ENCODE measurements at regions not wholly inside any gene's neighbourhood (a gene's known extent, or its start where the extent isn't known, plus 50 kb on each side); places are given as distances from the start of the nearest gene placed in this dataset.

GRCh38 chr20:40251284-40251932 is 437.6 kb downstream of the MAFB start:
- TF ChIP-seq CTCF (conservative IDR thresholded peaks at IDR 0.05; ENCODE audit: low read depth in 2 of 2): peak; percentile 84 to 93
- TF ChIP-seq REST (IDR thresholded peaks at IDR 0.05; ENCODE audit: unreplicated experiment): no peak
- no peak for TF ChIP-seq POLR2AphosphoS5 (IDR thresholded peaks at IDR 0.05; ENCODE audit: low read depth)
- TF ChIP-seq ZNF331 (CRISPR knock-in tag; IDR thresholded peaks at IDR 0.05; ENCODE audit: low read depth): peak; percentile 42; the same call in 1 of the 2 replicates
- TF ChIP-seq EZH2 (IDR thresholded peaks at IDR 0.05; ENCODE audit: low read depth, unreplicated experiment): no peak
- TF ChIP-seq EZH2phosphoT487 (IDR thresholded peaks at IDR 0.05; ENCODE audit: unreplicated experiment): no peak
- TF ChIP-seq JUNB (IDR thresholded peaks at IDR 0.05; ENCODE audit: unreplicated experiment): no peak
- no peak for TF ChIP-seq CREB1 (CRISPR knock-in tag; IDR thresholded peaks at IDR 0.05; ENCODE audit: low read depth)
- TF ChIP-seq STAT1 (IDR thresholded peaks at IDR 0.05; ENCODE audit: unreplicated experiment): no peak
- no peak for TF ChIP-seq ETS1 (IDR thresholded peaks at IDR 0.05)
